ENCODE measurements at regions not wholly inside any gene's neighbourhood (a gene's known extent, or its start where the extent isn't known, plus 50 kb on each side); places are given as distances from the start of the nearest gene placed in this dataset.

DNA sequence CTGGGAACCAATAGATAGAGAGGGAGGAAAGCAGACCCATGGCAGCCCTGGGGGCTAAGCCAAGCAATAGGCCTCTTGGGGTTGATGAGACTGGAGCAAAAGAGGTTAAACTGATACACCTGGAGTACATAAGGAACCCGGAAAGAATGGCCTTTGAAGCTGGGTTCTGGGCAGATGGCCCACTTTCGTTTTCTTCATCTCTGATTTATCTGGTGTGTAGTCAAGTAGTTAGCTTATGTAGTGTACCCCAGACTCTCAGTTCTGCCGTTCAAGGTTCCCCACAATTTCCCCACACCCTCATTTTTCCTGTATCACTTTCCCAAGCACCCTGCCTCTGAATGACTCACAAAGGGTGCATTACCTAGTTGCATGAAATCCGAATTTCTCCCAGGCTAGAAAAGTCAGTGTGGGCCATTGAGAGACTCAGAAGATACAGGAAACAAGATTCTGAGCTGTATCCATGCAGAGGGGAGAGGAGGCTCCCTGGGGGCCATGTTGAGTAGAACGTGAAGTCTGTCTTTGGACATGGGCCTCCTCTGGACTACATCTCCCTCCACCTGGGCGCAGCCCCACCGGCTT lies 235.0 kb downstream of the LOXHD1 start:
- Histone ChIP-seq H2AFZ (ENCODE audit: low read length) (no peak overlapping the region), H2AK5ac (ENCODE audit: low read depth, low read length) (no peak overlapping the region), H3K27ac (ENCODE audit: low read depth, low read length) (no peak overlapping the region), H3K27me3 (replicated peaks in 1 of 4; ENCODE audit: control insufficient read depth in 3 of 4, extremely low read depth in 1 of 4, insufficient read depth in 3 of 4, low read length in 3 of 4) (no peaks in the 10 kb centered on the region; a peak in 1 of 7 replicates), H3K79me2 (ENCODE audit: control insufficient read depth in 1 of 2, insufficient read depth in 2 of 2, low read length in 2 of 2) (no peaks in the 10 kb centered on the region; a peak in 1 of 4 replicates), H2BK12ac (ENCODE audit: low read depth, low read length) (no peak overlapping the region), H3K18ac (ENCODE audit: extremely low read depth, low read length) (no peak overlapping the region), H3K23ac (ENCODE audit: insufficient read length) (no peak overlapping the region), H3K9ac (replicated peaks in 1 of 4; ENCODE audit: extremely low read depth in 1 of 4, low read depth in 3 of 4, low read length in 3 of 4) (no peak overlapping the region), H2BK20ac (ENCODE audit: low read length) (no peak overlapping the region), H3K56ac (replicated peaks; ENCODE audit: insufficient read length, low read depth, low read length) (no peak overlapping the region), H3K4me2 (ENCODE audit: insufficient read depth in 1 of 2, low read depth in 2 of 2, low read length in 2 of 2) (no peak overlapping the region), H3K4me3 (ENCODE audit: extremely low read depth in 1 of 4, insufficient read depth in 2 of 4, low read depth in 3 of 4, low read length in 4 of 4) (no peak overlapping the region), H4K8ac (ENCODE audit: extremely low read depth, insufficient read depth, low read length) (no peak overlapping the region), H3K36me3 (ENCODE audit: control insufficient read depth in 2 of 4, insufficient read depth in 4 of 4, low read length in 3 of 4) (no peaks in the 10 kb centered on the region), H3K14ac (ENCODE audit: insufficient read length) (no peak overlapping the region), H4K5ac (ENCODE audit: insufficient read length, low read depth, low read length) (no peak overlapping the region), H2BK15ac (ENCODE audit: low read length) (no peak overlapping the region), H4K20me1 (replicated peaks in 1 of 2; ENCODE audit: control insufficient read depth in 1 of 2, insufficient read depth in 2 of 2, low read length in 2 of 2) (no peaks in the 10 kb centered on the region), H3K23me2 (ENCODE audit: low read depth, low read length) (no peaks in the 10 kb centered on the region), H2BK120ac (replicated peaks; ENCODE audit: low read depth, low read length) (no peak overlapping the region), H3K9me3 (ENCODE audit: insufficient read depth in 2 of 2, low read depth in 1 of 2, low read length in 1 of 2) (no peaks in the 10 kb centered on the region), H2BK5ac (ENCODE audit: low read depth, low read length) (no peak overlapping the region; the same call in 1 of the 2 replicates), H4K91ac (replicated peaks; ENCODE audit: insufficient read length, low read length) (no peak overlapping the region), H3K4me1 (replicated peaks in 1 of 4; ENCODE audit: control insufficient read depth in 3 of 4, insufficient read depth in 4 of 4, low read length in 3 of 4) (peaks cover 8 to 22% (median 16%) of the 10 kb centered on the region in 4 experiments), H3K79me1 (ENCODE audit: low read depth, low read length) (no peaks in the 10 kb centered on the region), H3K4ac (replicated peaks; ENCODE audit: insufficient read length, low read depth, low read length) (no peak overlapping the region)
- ChIA-PET POLR2A (ENCODE audit: partially characterized antibody) (interaction anchor here (1.0 to 1.5 kb wide), 3 partner anchors 9 to 37 kb away, joined by 3 to 6 read pairs (median 3); no protein-coding TSS in a partner anchor), CTCF (ENCODE audit: partially characterized antibody) (interaction anchor here (0.6 to 2.9 kb wide), 8 partner anchors 11 to 236 kb away, joined by 3 to 8 read pairs (median 4); no protein-coding TSS in a partner anchor)
- DNase-seq (ENCODE audit: low read depth in 1 of 2, low spot score in 2 of 2) (no peak), FAIRE-seq (no peak)
- TF ChIP-seq TAF7 (optimal IDR thresholded peaks at IDR 0.05; ENCODE audit: borderline replicate concordance, low read depth, low read length) (no peak), SRF (IDR thresholded peaks at IDR 0.05; ENCODE audit: low read depth, low read length) (no peak)
- WGBS, 2 experiments (ENCODE audit: extremely low coverage in 1 of 2, insufficient coverage in 1 of 2, insufficient read length in 1 of 2, insufficient replicate concordance in 2 of 2, low coverage in 1 of 2, low lambda C conversion rate in 2 of 2, missing lambda C conversion rate in 1 of 2), result 77% methylated on average over 7 of the region's 7 CpGs; no CpG with 5 or more reads in 1 of the 2 experiments

All from H1 (cell line).